GM18508 (cell line): ENCODE measurements at regions not wholly inside any gene's neighbourhood (a gene's known extent, or its start where the extent isn't known, plus 50 kb on each side); places are given as distances from the start of the nearest gene placed in this dataset.
"Not testable (repeated sequence)": the region's sequence is repeated elsewhere in the genome, so short reads cannot be mapped to it uniquely, and the experiment has no call there.

Experiments
- ATAC-seq: cut with Tn5 transposase; IDR thresholded peaks from one replicate; pipeline ENCODE4 v1.9.1; 2021; ENCODE audit warnings: moderate number of reproducible peaks; ENCODE audit not compliant: insufficient read depth, unreplicated experiment

GRCh38 chr10:9951481-9952257 lies 1066.0 kb upstream of the CELF2 start:
- no peak for ATAC-seq

- ATAC-seq, result no peak
These were observed 1060.3 kb upstream of the CELF2 start for GRCh38 chr10:9957351-9957750.

GRCh38 chr10:9957876-9958275 lies 1059.8 kb upstream of the CELF2 start:
- not testable (repeated sequence) for ATAC-seq

GRCh38 chr10:9965341-9965740 lies 1052.3 kb upstream of the CELF2 start:
- ATAC-seq, result no peak

GRCh38 chr10:9986786-9987185 lies 1030.9 kb upstream of the CELF2 start:
- no peak for ATAC-seq

GRCh38 chr10:9987197-9987596 lies 1030.5 kb upstream of the CELF2 start:
- ATAC-seq, result no peak

GRCh38 chr10:9992661-9993060 lies 1025.0 kb upstream of the CELF2 start:
- ATAC-seq, result no peak

GRCh38 chr10:9994131-9994530 lies 1023.5 kb upstream of the CELF2 start:
- ATAC-seq, result no peak

DNA sequence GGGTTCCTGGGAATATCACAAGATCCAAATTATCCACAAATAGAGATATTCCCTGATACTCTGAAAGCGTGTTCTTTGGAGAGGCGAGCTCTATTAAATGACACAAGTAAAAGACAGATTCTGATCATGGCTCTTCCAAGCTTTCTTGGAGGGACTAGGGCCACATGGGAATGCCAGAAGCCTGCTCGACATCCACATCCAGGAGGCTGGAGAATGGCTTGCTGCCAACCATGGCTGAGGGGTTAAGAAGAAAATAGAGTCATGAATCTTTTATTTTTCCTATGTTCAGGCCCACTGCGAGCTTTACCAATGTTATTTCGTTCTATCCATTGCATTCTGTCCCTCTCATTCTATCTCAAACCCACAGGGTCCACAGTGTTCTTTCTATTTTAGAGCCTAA lies 1018.0 kb upstream of the CELF2 start:
- no peak for ATAC-seq

DNA sequence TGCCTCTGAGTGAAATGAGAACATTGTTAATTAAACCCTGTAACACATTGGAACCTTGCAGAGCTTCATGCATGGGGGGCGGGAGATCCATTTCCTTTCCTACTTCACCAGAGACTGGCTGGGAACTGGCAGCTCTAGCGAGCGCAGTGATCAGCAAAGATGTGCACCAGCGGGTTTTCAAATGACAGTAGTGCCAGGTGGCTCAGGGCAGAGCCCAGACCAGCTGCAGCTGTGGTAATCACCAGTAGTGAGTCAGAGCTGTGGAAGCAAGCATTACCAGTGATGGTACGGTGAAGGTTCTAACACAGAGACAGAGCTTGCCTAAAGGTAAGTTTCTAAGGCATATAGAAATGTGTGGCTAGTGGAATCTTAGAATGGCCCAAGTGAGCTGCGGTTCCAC lies 1009.7 kb upstream of the CELF2 start:
- ATAC-seq, result no peak

DNA sequence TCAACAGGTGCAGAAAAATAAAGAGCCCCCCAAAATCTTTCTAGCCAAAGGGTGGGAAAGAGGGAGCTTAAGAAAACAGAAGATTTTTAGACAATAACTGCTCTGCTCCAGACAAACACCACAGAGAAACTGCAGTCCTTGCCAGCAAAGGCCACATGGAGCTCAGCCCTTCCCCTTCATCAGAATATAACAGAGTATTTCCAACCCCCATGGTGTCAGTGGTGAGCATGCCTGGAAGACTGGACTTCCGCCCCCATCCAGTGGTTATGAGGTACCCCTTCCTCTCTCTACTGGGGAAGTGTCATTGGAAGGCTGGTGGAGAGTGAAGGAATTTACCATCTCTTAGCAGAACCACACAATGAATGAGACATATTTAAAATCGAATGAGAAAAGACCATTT lies 1007.3 kb upstream of the CELF2 start:
- ATAC-seq, result no peak

DNA sequence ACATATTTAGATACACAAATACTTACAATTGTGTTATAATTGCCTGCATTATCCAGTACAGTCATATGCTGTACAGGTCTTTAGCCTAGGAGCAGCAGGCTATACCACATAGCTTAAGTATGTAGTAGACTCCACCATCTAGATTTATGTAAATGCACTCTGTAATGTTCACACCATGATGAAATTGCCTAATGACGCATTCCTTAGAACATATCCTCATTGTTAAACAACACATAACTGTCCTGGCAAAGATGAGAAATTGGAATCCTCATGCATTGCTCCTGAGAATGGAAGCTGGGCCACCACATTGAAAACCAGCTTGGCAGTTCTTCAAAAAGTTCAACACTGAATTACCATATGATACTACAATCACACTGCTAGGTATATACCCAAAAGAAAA lies 1002.8 kb upstream of the CELF2 start:
- no peak for ATAC-seq

GRCh38 chr10:10017716-10018115 lies 1000.0 kb upstream of the CELF2 start:
- no peak for ATAC-seq

DNA sequence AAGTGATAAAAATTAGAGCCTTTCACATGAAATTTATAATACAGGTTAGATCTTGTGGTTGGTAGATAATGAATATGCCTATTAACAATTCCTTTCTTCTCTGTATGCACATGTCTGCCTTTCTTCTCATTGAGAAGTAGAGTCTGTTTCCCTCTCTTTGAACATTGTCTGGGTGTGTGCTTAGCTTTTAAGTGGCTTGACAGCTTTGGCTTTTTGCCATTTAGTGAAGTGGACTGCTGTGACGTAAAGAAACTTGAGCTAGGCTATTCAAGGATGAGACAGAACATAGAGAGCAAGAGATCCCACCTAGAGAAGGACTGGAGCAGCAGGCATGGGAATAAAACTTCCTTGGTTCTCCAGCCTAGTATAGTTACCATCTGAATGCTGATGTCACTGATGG lies 996.7 kb upstream of the CELF2 start:
- no peak for ATAC-seq

GRCh38 chr10:10032991-10033390 lies 984.7 kb upstream of the CELF2 start:
- no peak for ATAC-seq

DNA sequence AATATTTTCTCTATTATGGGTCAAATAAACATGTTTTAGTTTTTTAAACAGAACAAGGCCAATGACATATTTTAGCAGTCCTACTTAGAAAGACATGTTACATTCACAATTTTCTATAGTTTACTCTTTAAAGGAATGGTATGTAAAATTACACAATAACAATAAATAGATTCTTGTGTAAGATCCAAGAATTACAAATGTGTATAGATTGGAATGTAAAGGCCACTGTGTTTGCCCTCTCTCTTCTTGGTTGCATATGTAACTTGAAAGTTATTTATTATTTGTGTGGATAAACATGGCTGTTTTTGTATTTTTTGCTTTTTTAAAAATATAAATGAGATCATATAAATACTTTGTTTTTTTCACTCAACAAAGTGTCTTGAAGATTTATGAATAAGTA lies 979.3 kb upstream of the CELF2 start:
- ATAC-seq, result no peak

- no peak for ATAC-seq
These were observed 978.1 kb upstream of the CELF2 start for GRCh38 chr10:10039595-10039994.

DNA sequence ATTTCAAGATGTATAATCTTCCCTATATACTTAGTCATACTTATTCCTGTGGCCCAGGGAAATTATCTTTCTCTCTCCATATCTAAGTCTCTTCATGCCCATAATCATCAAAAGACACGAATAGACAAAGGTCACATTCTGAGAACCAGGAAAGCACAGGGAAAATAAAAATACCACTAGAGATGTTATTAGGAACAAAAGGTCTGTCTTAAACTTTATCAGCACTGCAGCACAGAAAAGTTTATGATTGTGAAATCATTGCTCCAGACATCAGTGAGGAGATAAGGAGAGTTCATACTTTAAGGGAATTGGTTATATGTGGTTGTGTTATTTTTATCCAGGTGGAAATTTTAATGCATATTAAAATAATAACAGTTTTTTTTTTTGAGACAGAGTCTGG lies 974.6 kb upstream of the CELF2 start:
- no peak for ATAC-seq

DNA sequence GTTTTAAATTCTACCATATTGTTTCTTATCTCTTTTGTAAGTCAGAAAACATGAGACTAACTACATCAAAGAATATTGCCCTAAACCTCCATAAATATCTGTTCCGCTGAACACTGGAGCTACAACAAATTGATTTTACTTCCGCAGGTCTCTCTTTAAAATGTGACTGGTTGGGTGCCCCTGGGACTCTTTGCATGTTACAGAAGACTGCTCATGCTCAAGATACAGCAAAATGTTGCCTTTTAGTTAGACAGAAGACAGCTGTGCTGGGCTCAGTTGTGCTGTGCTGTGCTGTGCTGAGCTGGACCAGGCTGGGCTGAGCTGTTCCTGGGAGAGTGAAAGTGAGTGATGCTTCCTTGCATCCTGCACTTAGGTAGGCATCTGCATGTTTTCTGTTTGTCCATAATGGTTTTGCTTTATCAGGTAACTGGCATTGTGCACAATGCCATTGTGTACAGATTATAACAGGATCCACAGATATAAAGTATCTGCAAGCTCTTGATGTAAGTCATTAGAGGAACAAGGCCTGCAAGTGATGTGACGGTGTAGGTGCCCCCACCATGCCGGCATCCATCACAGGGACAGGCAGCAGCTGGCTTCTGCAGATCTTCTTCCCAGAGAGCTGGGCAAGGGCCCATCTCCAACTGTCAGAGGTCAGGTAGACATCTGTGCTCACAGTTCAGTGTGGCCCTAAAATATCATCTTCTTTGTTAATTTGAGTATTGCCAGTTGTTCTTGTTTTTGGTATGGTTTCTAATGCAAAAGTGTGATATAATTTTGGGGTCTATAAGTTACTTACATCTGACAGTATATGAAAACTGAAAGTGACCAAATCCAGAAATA lies 972.5 kb upstream of the CELF2 start:
- no peak for ATAC-seq

DNA sequence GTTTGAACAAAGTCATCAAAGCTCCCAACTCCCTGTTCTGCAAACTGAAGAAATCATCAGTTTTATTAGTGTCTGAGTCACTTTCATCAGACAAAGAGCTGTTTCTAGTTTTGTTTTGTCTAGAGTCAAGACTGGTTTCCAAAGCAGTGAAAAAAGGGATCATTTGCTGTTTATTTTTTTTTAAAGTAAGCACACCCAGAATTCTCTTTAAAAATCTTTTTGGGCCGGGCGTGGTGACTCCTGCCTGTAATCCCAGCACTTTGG lies 972.0 kb upstream of the CELF2 start:
- ATAC-seq, result no peak

GRCh38 chr10:10047426-10047825 lies 970.2 kb upstream of the CELF2 start:
- no peak for ATAC-seq

DNA sequence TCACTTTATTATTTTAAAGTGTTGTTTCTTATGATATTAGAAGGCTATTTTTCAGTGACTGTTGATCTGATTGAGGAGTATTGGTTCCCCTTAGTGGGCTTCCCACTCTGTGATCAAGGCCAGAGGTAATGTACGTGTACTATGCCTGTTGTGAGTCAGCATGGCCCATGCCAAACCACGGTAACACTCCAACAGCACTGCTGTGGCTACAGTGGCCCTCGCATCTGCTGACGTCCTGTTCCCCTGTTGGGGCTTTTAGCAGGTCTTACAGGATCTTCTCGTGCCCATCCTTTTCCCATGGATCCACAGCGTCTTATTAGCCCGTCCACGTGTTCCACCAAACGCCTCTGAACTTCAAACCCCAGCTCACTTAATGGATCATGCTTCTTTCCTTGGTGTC lies 964.6 kb upstream of the CELF2 start:
- ATAC-seq, result no peak
